ENCODE measurements at regions not wholly inside any gene's neighbourhood (a gene's known extent, or its start where the extent isn't known, plus 50 kb on each side); places are given as distances from the start of the nearest gene placed in this dataset.

DNA sequence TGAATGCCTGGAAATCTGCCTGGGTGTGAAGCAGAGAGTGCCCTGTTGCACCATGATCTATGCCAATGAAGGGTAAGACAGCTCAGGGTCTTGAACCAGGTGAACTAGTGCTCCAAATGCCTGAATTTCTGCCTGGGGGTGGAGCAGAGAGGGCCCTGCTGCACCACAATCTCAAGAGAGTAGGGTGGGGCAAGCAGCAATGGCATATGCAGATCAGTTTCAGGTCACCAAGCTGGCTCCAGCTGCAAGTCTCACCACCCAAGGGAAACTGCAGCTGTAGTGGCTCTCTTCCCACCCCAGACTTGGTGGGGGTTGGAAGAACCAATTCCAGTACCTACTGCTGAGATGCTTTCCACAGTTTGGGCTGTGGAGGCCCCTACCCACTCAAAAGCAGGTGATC is 147.0 kb downstream of the SPANXN1 start:
- TF ChIP-seq, protein P1, sequence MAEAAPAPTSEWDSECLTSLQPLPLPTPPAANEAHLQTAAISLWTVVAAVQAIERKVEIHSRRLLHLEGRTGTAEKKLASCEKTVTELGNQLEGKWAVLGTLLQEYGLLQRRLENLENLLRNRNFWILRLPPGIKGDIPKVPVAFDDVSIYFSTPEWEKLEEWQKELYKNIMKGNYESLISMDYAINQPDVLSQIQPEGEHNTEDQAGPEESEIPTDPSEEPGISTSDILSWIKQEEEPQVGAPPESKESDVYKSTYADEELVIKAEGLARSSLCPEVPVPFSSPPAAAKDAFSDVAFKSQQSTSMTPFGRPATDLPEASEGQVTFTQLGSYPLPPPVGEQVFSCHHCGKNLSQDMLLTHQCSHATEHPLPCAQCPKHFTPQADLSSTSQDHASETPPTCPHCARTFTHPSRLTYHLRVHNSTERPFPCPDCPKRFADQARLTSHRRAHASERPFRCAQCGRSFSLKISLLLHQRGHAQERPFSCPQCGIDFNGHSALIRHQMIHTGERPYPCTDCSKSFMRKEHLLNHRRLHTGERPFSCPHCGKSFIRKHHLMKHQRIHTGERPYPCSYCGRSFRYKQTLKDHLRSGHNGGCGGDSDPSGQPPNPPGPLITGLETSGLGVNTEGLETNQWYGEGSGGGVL (CRISPR knock-in tag; IDR thresholded peaks at IDR 0.05), result no peak
- TF ChIP-seq, protein P2, sequence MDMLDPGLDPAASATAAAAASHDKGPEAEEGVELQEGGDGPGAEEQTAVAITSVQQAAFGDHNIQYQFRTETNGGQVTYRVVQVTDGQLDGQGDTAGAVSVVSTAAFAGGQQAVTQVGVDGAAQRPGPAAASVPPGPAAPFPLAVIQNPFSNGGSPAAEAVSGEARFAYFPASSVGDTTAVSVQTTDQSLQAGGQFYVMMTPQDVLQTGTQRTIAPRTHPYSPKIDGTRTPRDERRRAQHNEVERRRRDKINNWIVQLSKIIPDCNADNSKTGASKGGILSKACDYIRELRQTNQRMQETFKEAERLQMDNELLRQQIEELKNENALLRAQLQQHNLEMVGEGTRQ (CRISPR knock-in tag; IDR thresholded peaks at IDR 0.05), result no peak
- TF ChIP-seq SNRNP70 (optimal IDR thresholded peaks at IDR 0.05; ENCODE audit: low read depth, low read length) (no peak), SIN3A (IDR thresholded peaks at IDR 0.05; ENCODE audit: borderline replicate concordance in 2 of 2, control insufficient read depth in 1 of 2, low read depth in 2 of 2, low read length in 2 of 2) (no peak), ESRRA (IDR thresholded peaks at IDR 0.05; ENCODE audit: borderline replicate concordance, low read depth) (no peak), RBM17 (IDR thresholded peaks at IDR 0.05; ENCODE audit: borderline replicate concordance, low read depth, low read length) (no peak), POLR2AphosphoS5 (IDR thresholded peaks at IDR 0.05; ENCODE audit: control insufficient read depth, insufficient read depth, low read depth, low read length) (no peak), EZH2 (IDR thresholded peaks at IDR 0.05; ENCODE audit: borderline replicate concordance, low read depth, low read length) (no peak), MXI1 (IDR thresholded peaks at IDR 0.05; ENCODE audit: low read depth, low read length) (no peak)
- TF ChIP-seq, protein P3, sequence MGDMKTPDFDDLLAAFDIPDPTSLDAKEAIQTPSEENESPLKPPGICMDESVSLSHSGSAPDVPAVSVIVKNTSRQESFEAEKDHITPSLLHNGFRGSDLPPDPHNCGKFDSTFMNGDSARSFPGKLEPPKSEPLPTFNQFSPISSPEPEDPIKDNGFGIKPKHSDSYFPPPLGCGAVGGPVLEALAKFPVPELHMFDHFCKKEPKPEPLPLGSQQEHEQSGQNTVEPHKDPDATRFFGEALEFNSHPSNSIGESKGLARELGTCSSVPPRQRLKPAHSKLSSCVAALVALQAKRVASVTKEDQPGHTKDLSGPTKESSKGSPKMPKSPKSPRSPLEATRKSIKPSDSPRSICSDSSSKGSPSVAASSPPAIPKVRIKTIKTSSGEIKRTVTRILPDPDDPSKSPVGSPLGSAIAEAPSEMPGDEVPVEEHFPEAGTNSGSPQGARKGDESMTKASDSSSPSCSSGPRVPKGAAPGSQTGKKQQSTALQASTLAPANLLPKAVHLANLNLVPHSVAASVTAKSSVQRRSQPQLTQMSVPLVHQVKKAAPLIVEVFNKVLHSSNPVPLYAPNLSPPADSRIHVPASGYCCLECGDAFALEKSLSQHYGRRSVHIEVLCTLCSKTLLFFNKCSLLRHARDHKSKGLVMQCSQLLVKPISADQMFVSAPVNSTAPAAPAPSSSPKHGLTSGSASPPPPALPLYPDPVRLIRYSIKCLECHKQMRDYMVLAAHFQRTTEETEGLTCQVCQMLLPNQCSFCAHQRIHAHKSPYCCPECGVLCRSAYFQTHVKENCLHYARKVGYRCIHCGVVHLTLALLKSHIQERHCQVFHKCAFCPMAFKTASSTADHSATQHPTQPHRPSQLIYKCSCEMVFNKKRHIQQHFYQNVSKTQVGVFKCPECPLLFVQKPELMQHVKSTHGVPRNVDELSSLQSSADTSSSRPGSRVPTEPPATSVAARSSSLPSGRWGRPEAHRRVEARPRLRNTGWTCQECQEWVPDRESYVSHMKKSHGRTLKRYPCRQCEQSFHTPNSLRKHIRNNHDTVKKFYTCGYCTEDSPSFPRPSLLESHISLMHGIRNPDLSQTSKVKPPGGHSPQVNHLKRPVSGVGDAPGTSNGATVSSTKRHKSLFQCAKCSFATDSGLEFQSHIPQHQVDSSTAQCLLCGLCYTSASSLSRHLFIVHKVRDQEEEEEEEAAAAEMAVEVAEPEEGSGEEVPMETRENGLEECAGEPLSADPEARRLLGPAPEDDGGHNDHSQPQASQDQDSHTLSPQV (IDR thresholded peaks at IDR 0.05), result no peak
- TF ChIP-seq, protein P4, sequence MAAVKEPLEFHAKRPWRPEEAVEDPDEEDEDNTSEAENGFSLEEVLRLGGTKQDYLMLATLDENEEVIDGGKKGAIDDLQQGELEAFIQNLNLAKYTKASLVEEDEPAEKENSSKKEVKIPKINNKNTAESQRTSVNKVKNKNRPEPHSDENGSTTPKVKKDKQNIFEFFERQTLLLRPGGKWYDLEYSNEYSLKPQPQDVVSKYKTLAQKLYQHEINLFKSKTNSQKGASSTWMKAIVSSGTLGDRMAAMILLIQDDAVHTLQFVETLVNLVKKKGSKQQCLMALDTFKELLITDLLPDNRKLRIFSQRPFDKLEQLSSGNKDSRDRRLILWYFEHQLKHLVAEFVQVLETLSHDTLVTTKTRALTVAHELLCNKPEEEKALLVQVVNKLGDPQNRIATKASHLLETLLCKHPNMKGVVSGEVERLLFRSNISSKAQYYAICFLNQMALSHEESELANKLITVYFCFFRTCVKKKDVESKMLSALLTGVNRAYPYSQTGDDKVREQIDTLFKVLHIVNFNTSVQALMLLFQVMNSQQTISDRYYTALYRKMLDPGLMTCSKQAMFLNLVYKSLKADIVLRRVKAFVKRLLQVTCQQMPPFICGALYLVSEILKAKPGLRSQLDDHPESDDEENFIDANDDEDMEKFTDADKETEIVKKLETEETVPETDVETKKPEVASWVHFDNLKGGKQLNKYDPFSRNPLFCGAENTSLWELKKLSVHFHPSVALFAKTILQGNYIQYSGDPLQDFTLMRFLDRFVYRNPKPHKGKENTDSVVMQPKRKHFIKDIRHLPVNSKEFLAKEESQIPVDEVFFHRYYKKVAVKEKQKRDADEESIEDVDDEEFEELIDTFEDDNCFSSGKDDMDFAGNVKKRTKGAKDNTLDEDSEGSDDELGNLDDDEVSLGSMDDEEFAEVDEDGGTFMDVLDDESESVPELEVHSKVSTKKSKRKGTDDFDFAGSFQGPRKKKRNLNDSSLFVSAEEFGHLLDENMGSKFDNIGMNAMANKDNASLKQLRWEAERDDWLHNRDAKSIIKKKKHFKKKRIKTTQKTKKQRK (IDR thresholded peaks at IDR 0.05; ENCODE audit: borderline replicate concordance, low read depth, low read length), result no peak
- TF ChIP-seq, protein P5, sequence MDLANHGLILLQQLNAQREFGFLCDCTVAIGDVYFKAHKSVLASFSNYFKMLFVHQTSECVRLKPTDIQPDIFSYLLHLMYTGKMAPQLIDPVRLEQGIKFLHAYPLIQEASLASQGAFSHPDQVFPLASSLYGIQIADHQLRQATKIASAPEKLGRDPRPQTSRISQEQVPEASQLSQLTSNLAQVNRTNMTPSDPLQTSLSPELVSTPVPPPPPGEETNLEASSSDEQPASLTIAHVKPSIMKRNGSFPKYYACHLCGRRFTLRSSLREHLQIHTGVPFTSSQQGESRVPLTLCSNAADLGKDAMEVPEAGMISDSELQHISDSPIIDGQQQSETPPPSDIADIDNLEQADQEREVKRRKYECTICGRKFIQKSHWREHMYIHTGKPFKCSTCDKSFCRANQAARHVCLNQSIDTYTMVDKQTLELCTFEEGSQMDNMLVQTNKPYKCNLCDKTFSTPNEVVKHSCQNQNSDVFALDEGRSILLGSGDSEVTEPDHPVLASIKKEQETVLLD (IDR thresholded peaks at IDR 0.05), result no peak
- TF ChIP-seq, protein P6, sequence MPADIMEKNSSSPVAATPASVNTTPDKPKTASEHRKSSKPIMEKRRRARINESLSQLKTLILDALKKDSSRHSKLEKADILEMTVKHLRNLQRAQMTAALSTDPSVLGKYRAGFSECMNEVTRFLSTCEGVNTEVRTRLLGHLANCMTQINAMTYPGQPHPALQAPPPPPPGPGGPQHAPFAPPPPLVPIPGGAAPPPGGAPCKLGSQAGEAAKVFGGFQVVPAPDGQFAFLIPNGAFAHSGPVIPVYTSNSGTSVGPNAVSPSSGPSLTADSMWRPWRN (IDR thresholded peaks at IDR 0.05; ENCODE audit: low read depth), result no peak
- TF ChIP-seq, protein P7, sequence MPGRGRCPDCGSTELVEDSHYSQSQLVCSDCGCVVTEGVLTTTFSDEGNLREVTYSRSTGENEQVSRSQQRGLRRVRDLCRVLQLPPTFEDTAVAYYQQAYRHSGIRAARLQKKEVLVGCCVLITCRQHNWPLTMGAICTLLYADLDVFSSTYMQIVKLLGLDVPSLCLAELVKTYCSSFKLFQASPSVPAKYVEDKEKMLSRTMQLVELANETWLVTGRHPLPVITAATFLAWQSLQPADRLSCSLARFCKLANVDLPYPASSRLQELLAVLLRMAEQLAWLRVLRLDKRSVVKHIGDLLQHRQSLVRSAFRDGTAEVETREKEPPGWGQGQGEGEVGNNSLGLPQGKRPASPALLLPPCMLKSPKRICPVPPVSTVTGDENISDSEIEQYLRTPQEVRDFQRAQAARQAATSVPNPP (IDR thresholded peaks at IDR 0.05; ENCODE audit: borderline replicate concordance, insufficient read depth, insufficient read length), result no peak
